Testis (tissue), 2 donors: ENCODE measurements at regions not wholly inside any gene's neighbourhood (a gene's known extent, or its start where the extent isn't known, plus 50 kb on each side); places are given as distances from the start of the nearest gene placed in this dataset.

Experiments
- CTCF ChIP-seq, 3 experiments: fragments of 450-650 bp in 2 of 3; fragments of 200-600 bp in 1 of 3; sonication (generic) in 1 of 3; IDR thresholded peaks; one replicate each; pipeline ENCODE4 v1.5.1; 2016 to 2019; ENCODE audit warnings: antibody characterized with exemption in 3 of 3, mild to moderate bottlenecking in 2 of 3, moderate library complexity in 1 of 3
- POLR2A ChIP-seq: fragments of 450-650 bp; IDR thresholded peaks from one replicate; pipeline ENCODE4 v1.6.1; 2017; ENCODE audit warnings: antibody characterized with exemption, mild to moderate bottlenecking, moderate library complexity

GRCh38 chr1:183753464-183753891, 51.4 kb upstream of the RGL1 start:
- TF ChIP-seq CTCF (IDR thresholded peaks at IDR 0.05) (no peak), POLR2A (no peak)
